H9 (cell line): ENCODE measurements at regions not wholly inside any gene's neighbourhood (a gene's known extent, or its start where the extent isn't known, plus 50 kb on each side); places are given as distances from the start of the nearest gene placed in this dataset.
"Not testable (repeated sequence)": the region's sequence is repeated elsewhere in the genome, so short reads cannot be mapped to it uniquely, and the experiment has no call there.

Experiments
- DNase-seq: peaks from one replicate; pipeline ENCODE4 v3.0.0-alpha.2; 2017
- H2AFZ ChIP-seq: one replicate; pipeline ENCODE4 v1.6.1; 2013; ENCODE audit warnings: mild to moderate bottlenecking, low read length, control low read depth, moderate library complexity
- H2AK5ac ChIP-seq: 2 replicates; pipeline ENCODE4 v1.6.1; 2013; ENCODE audit warnings: low read length, control low read depth, mixed read lengths; ENCODE audit not compliant: insufficient read length
- H2BK120ac ChIP-seq: one replicate; pipeline ENCODE4 v1.6.1; 2013; ENCODE audit warnings: low read depth, mild to moderate bottlenecking, low read length, control low read depth, inconsistent platforms; ENCODE audit not compliant: poor library complexity, severe bottlenecking
- H2BK12ac ChIP-seq: 2 replicates; pipeline ENCODE4 v1.6.1; 2013; ENCODE audit warnings: low read length, control low read depth, mixed read lengths, low read depth; ENCODE audit not compliant: insufficient read length
- H2BK15ac ChIP-seq: 2 replicates; pipeline ENCODE4 v1.6.1; 2013; ENCODE audit warnings: low read depth, low read length, control low read depth
- H2BK20ac ChIP-seq: one replicate; pipeline ENCODE4 v1.6.1; 2013; ENCODE audit warnings: low read depth, mild to moderate bottlenecking, low read length, control low read depth, inconsistent platforms; ENCODE audit not compliant: poor library complexity, severe bottlenecking
- H2BK5ac ChIP-seq: 2 replicates; pipeline ENCODE4 v1.6.1; 2013; ENCODE audit warnings: low read length, control low read depth, mixed read lengths; ENCODE audit not compliant: insufficient read length
- H3K14ac ChIP-seq: 2 replicates; pipeline ENCODE4 v1.6.1; 2013; ENCODE audit warnings: low read length, control low read depth; ENCODE audit not compliant: insufficient read depth
- H3K18ac ChIP-seq: 2 replicates; pipeline ENCODE4 v1.6.1; 2013; ENCODE audit warnings: low read depth, mild to moderate bottlenecking, mixed read lengths, low read length, control low read depth; ENCODE audit not compliant: insufficient read length
- H3K23ac ChIP-seq: 2 replicates; pipeline ENCODE4 v1.6.1; 2013; ENCODE audit warnings: low read length, control low read depth, mixed read lengths, low read depth; ENCODE audit not compliant: insufficient read length
- H3K23me2 ChIP-seq: 2 replicates; pipeline ENCODE4 v1.6.1; 2013; ENCODE audit warnings: low read depth, mild to moderate bottlenecking, mixed read lengths, low read length, control low read depth; ENCODE audit not compliant: insufficient read length, poor library complexity, severe bottlenecking
- H3K27ac ChIP-seq: 2 replicates; pipeline ENCODE4 v1.5.1; 2013; ENCODE audit warnings: low read length, control low read depth, mixed read lengths, low read depth; ENCODE audit not compliant: insufficient read length
- H3K27me3 ChIP-seq: 2 replicates; pipeline ENCODE4 v1.6.1; 2013; ENCODE audit warnings: low read length, control low read depth, inconsistent platforms; ENCODE audit not compliant: insufficient read depth
- H3K4ac ChIP-seq: 2 replicates; pipeline ENCODE4 v1.6.1; 2013; ENCODE audit warnings: low read depth, mild to moderate bottlenecking, control low read depth, inconsistent platforms, low read length, moderate library complexity
- H3K4me1 ChIP-seq: 2 replicates; pipeline ENCODE4 v1.6.1; 2013; ENCODE audit warnings: low read length, control low read depth, inconsistent platforms; ENCODE audit not compliant: insufficient read depth
- H3K4me2 ChIP-seq: 2 replicates; pipeline ENCODE4 v1.6.1; 2013; ENCODE audit warnings: low read length, control low read depth, mixed read lengths; ENCODE audit not compliant: insufficient read length, insufficient read depth
- H3K56ac ChIP-seq: 2 replicates; pipeline ENCODE4 v1.6.1; 2013; ENCODE audit warnings: low read depth, mild to moderate bottlenecking, mixed read lengths, low read length, control low read depth; ENCODE audit not compliant: insufficient read length
- H3K79me1 ChIP-seq: 2 replicates; pipeline ENCODE4 v1.6.1; 2013; ENCODE audit warnings: low read depth, mild to moderate bottlenecking, moderate library complexity, low read length, control low read depth, inconsistent platforms; ENCODE audit not compliant: insufficient read depth, poor library complexity, severe bottlenecking
- H3K79me2 ChIP-seq: 2 replicates; pipeline ENCODE4 v1.6.1; 2013; ENCODE audit warnings: low read length, control low read depth, inconsistent platforms; ENCODE audit not compliant: insufficient read depth
- H3K9ac ChIP-seq: 2 replicates; pipeline ENCODE4 v1.6.1; 2013; ENCODE audit warnings: low read length, control low read depth, mixed read lengths; ENCODE audit not compliant: insufficient read length; ENCODE audit errors: extremely low read depth
- H3K9me3 ChIP-seq: one replicate; pipeline ENCODE4 v1.6.1; 2013; ENCODE audit warnings: low read depth, low read length, inconsistent platforms; ENCODE audit not compliant: control insufficient read depth
- H3T11ph ChIP-seq: one replicate; pipeline ENCODE4 v1.6.1; 2013; ENCODE audit warnings: mild to moderate bottlenecking, low read length, control low read depth, inconsistent platforms
- H4K20me1 ChIP-seq: one replicate; pipeline ENCODE4 v1.6.1; 2013; ENCODE audit not compliant: control insufficient read depth, insufficient read length, insufficient read depth
- H4K5ac ChIP-seq: 2 replicates; pipeline ENCODE4 v1.6.1; 2013; ENCODE audit warnings: low read depth, mild to moderate bottlenecking, mixed read lengths, low read length, control low read depth; ENCODE audit not compliant: insufficient read length
- H4K8ac ChIP-seq: replicated peaks from 2 replicates; pipeline ENCODE4 v1.6.1; 2013; ENCODE audit warnings: low read length, control low read depth, mixed read lengths, low read depth; ENCODE audit not compliant: insufficient read length
- H4K91ac ChIP-seq: 2 replicates; pipeline ENCODE4 v1.6.1; 2013; ENCODE audit warnings: low read depth, mild to moderate bottlenecking, moderate library complexity, mixed read lengths, low read length, control low read depth; ENCODE audit not compliant: insufficient read length
- H3K27ac Mint-ChIP-seq, 3 experiments: 2 replicates in 2 of 3; 3 replicates in 1 of 3; pipeline ENCODE4 v1.8.0; 2020 to 2021; ENCODE audit warnings: mixed read lengths in 3 of 3, mild to moderate bottlenecking in 1 of 3, moderate library complexity in 1 of 3
- H3K27me3 Mint-ChIP-seq: 2 replicates; pipeline ENCODE4 v1.8.0; 2021; ENCODE audit warnings: low read depth, mild to moderate bottlenecking, moderate library complexity, mixed read lengths
- H3K36me3 Mint-ChIP-seq, 3 experiments: 2 replicates in 2 of 3; 3 replicates in 1 of 3; pipeline ENCODE4 v1.8.0; 2020 to 2021; ENCODE audit warnings: low read depth in 3 of 3, mixed read lengths in 3 of 3; ENCODE audit not compliant: insufficient read depth in 1 of 3
- H3K4me1 Mint-ChIP-seq, 2 experiments: 2 replicates each; pipeline ENCODE4 v1.8.0; 2020; ENCODE audit warnings: mixed read lengths in 2 of 2
- H3K4me3 Mint-ChIP-seq, 2 experiments: 2 replicates in 1 of 2; 3 replicates in 1 of 2; pipeline ENCODE4 v1.8.0; 2020 to 2021; ENCODE audit warnings: mild to moderate bottlenecking in 2 of 2, mixed read lengths in 2 of 2, moderate library complexity in 1 of 2
- H3K9me3 Mint-ChIP-seq, 2 experiments: 2 replicates in 1 of 2; 3 replicates in 1 of 2; pipeline ENCODE4 v1.8.0; 2020; ENCODE audit warnings: mild to moderate bottlenecking in 2 of 2, mixed read lengths in 2 of 2, moderate library complexity in 1 of 2
- WGBS: extraction: QIAGEN DNeasy Blood & Tissue Kit; methylation state at CpG from one replicate; pipeline ENCODE4 v1.1.7; 2013; ENCODE audit warnings: missing lambda C conversion rate, low lambda C conversion rate, mixed read lengths; ENCODE audit not compliant: insufficient read length; ENCODE audit errors: extremely low coverage; 5-methylcytosine and 5-hydroxymethylcytosine counted together

DNA sequence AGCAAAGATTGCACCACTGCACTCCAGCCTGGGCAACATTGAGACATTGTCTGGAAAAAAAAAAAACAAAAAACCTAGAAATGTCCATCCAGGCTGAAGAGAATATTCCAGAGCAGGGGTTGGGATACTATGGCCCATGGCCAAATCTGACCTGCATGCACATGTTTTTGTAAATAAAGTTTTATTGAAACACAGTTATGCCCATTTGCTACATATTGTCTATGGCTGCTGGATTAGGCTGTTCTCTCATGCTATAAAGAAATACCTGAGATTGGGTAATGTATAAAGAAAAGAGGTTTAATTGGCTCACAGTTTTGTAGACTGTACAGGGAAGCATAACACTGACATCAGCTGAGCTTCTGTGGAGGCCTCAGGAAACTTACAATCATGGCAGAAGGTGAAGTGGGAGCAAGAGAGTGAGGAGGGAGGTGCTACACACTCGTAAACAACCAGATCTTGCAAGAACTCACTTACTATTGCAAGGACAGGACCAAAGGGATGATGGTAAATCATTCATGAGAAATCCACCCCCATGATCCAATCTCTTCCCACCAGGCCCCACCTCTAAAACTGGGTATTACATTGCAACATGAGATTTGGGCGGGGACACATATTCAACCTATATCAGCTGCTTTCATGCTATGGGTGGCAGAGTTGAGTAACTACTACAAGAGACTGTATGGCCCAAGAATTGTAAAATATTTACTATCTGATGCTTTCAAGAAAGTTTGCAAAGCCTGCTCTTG lies 137.8 kb upstream of the ROPN1B start:
- H2BK20ac ChIP-seq, DNase-seq, H2AFZ ChIP-seq, H3K14ac ChIP-seq, H4K5ac ChIP-seq, H2BK15ac ChIP-seq, H3K27ac Mint-ChIP-seq, H2BK12ac ChIP-seq, H3K27ac ChIP-seq, H3K23ac ChIP-seq, H3K9ac ChIP-seq, H3K9me3 ChIP-seq, H2BK120ac ChIP-seq, H3K18ac ChIP-seq, H3T11ph ChIP-seq, H3K4me2 ChIP-seq, H2AK5ac ChIP-seq, H3K4me1 ChIP-seq, H3K79me2 ChIP-seq, H3K79me1 ChIP-seq, H3K23me2 ChIP-seq, H3K27me3 ChIP-seq, H4K8ac ChIP-seq, H3K4me3 Mint-ChIP-seq, H2BK5ac ChIP-seq, H4K20me1 ChIP-seq, H3K4ac ChIP-seq, H3K27me3 Mint-ChIP-seq, H3K56ac ChIP-seq, H4K91ac ChIP-seq: not testable (repeated sequence)
- Mint-ChIP-seq H3K4me1 (peaks cover 22 to 33% of the 10 kb centered on the region in 2 experiments), H3K36me3 (peaks cover 3 to 24% (median 12%) of the 10 kb centered on the region in 3 experiments; a peak in 6 of 7 replicates), H3K9me3 (peaks cover 20 to 25% of the 10 kb centered on the region in 2 experiments)
- WGBS: no CpG with 5 or more reads among the region's 2 CpGs

DNA sequence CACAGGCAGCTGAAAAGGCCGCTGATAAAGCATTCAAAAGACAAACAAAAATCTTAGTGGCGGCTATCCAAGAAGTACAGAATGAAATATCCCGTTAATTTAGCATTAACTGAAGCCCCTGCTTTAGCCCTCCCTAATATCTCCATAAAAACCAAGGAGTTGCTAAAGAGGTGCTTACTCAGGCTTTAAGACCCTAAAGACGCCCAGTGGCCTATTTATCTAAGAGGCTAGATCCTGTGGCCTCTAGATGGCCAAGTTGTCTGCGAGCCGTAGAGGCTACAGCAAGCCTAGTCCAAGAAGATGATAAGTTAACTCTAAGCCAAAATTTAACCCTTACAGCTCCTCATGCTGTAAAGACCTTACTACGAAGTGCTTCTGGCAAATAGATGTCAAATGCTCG lies 133.4 kb upstream of the ROPN1B start:
- not testable (repeated sequence) for H4K20me1 ChIP-seq, H3K79me2 ChIP-seq, H3K9me3 ChIP-seq, H3K4me2 ChIP-seq, H3K27me3 ChIP-seq, H2BK15ac ChIP-seq, H3K4me1 ChIP-seq, H2AFZ ChIP-seq, H3K9me3 Mint-ChIP-seq, H2BK5ac ChIP-seq, H2BK20ac ChIP-seq, H3K23me2 ChIP-seq, H3K4me3 Mint-ChIP-seq, H3K27me3 Mint-ChIP-seq, H3K14ac ChIP-seq, H3K23ac ChIP-seq, H3K9ac ChIP-seq, H3K36me3 Mint-ChIP-seq, H2AK5ac ChIP-seq, H3K56ac ChIP-seq, H3K18ac ChIP-seq, H3K27ac ChIP-seq, H4K8ac ChIP-seq, H2BK120ac ChIP-seq, H4K5ac ChIP-seq, H3K79me1 ChIP-seq, H2BK12ac ChIP-seq, DNase-seq, H3T11ph ChIP-seq, H3K4ac ChIP-seq, H4K91ac ChIP-seq
- Mint-ChIP-seq H3K27ac (peak overlapping the region in 1 of 3 experiments; percentile 62; a peak in 1 of 7 replicates), H3K4me1 (peaks cover 38 to 50% of the 10 kb centered on the region in 2 experiments)
- no CpG with 5 or more reads among the region's 8 CpGs for WGBS
